PC-9 (cell line): ENCODE measurements at regions not wholly inside any gene's neighbourhood (a gene's known extent, or its start where the extent isn't known, plus 50 kb on each side); places are given as distances from the start of the nearest gene placed in this dataset.

Experiments
- BruUV-seq: library from RNA; stranded (reverse); fragments of 400-500 nt; replicated peaks from 2 replicates; lab custom pipeline; 2021; lab: Mats Ljungman, UMichigan
- CTCF ChIA-PET: fragments of 300-600 bp; sonication (Branson Sonifier 250); formaldehyde crosslinking; loops from one replicate; lab custom pipeline; 2022; ENCODE audit warnings: antibody characterized with exemption; lab: Charles Lee
- POLR2A ChIA-PET: fragments of 300-600 bp; sonication (Branson Sonifier 250); formaldehyde crosslinking; loops from one replicate; lab custom pipeline; 2022; ENCODE audit warnings: antibody characterized with exemption; ENCODE audit not compliant: unreplicated experiment; lab: Charles Lee
- DNase-seq, 2 experiments: peaks; one replicate each; pipeline versions ENCODE4 v3.0.0 to v3.0.0-alpha.2; 2015 to 2022; ENCODE audit warnings: mixed read lengths in 1 of 2
- H2AFZ ChIP-seq: fragments of 200-600 bp; sonication (generic); 2 replicates; pipeline ENCODE4 v1.8.1; 2017; ENCODE audit warnings: antibody characterized with exemption
- H3F3A ChIP-seq: fragments of 200-600 bp; sonication (generic); 2 replicates; pipeline ENCODE4 v1.8.1; 2017; ENCODE audit warnings: antibody characterized with exemption, mild to moderate bottlenecking, low read depth; ENCODE audit not compliant: insufficient read depth
- H3K27ac ChIP-seq: fragments of 200-600 bp; sonication (generic); 2 replicates; pipeline ENCODE4 v1.6.1; 2016; ENCODE audit warnings: mixed run types
- H3K27me3 ChIP-seq: fragments of 200-600 bp; sonication (generic); 2 replicates; pipeline ENCODE4 v1.6.1; 2016; ENCODE audit warnings: low read depth, mixed run types; ENCODE audit not compliant: insufficient read depth
- H3K36me3 ChIP-seq: fragments of 200-600 bp; sonication (generic); 2 replicates; pipeline ENCODE4 v1.6.1; 2016; ENCODE audit warnings: low read depth, mixed run types
- H3K4me1 ChIP-seq: fragments of 200-600 bp; sonication (generic); replicated peaks from 2 replicates; pipeline ENCODE4 v1.6.1; 2016; ENCODE audit warnings: mixed run types; ENCODE audit not compliant: insufficient read depth
- H3K4me2 ChIP-seq: fragments of 200-600 bp; sonication (generic); 2 replicates; pipeline ENCODE4 v1.6.1; 2017; ENCODE audit warnings: mixed run types
- H3K4me3 ChIP-seq: fragments of 200-600 bp; sonication (generic); 2 replicates; pipeline ENCODE4 v1.6.1; 2016; ENCODE audit warnings: mixed run types
- H3K79me2 ChIP-seq: fragments of 200-600 bp; sonication (generic); 2 replicates; pipeline ENCODE4 v1.6.1; 2017; ENCODE audit warnings: low read depth, mixed run types
- H3K9me2 ChIP-seq: fragments of 200-600 bp; sonication (generic); 2 replicates; pipeline ENCODE4 v1.8.1; 2017; ENCODE audit warnings: mild to moderate bottlenecking; ENCODE audit not compliant: insufficient read depth
- H3K9me3 ChIP-seq: fragments of 200-600 bp; sonication (generic); 2 replicates; pipeline ENCODE4 v1.8.1; 2016; ENCODE audit warnings: low read depth; ENCODE audit not compliant: insufficient read depth
- H4K20me1 ChIP-seq: fragments of 200-600 bp; sonication (generic); 2 replicates; pipeline ENCODE4 v1.8.1; 2017; ENCODE audit not compliant: insufficient read depth
- CTCF ChIP-seq: fragments of 200-600 bp; sonication (generic); conservative IDR thresholded peaks from 2 replicates; pipeline ENCODE4 v1.6.1; 2017; ENCODE audit warnings: mixed run types, antibody characterized with exemption, mild to moderate bottlenecking, moderate library complexity
- EZH2 ChIP-seq: fragments of 200-600 bp; sonication (generic); IDR thresholded peaks from 2 replicates; pipeline ENCODE4 v1.8.0; 2017; ENCODE audit warnings: antibody characterized with exemption, low read depth
- intact Hi-C: fragments of 100-400 bp; cut with micrococcal nuclease; formaldehyde crosslinking; loops from one replicate; pipeline ENCODE4 v1.10.0; 2022; ENCODE audit not compliant: unreplicated experiment

- no peaks in the 10 kb centered on the region for H3F3A ChIP-seq
- H3K27ac ChIP-seq = no peak overlapping the region
- H2AFZ ChIP-seq = no peak overlapping the region
- H3K4me3 ChIP-seq = no peak overlapping the region
- no peak for DNase-seq
- no peak for TF ChIP-seq CTCF
- no peak for TF ChIP-seq EZH2
- H3K9me2 ChIP-seq = no peaks in the 10 kb centered on the region
- H4K20me1 ChIP-seq = no peaks in the 10 kb centered on the region
- no peaks in the 10 kb centered on the region for H3K9me3 ChIP-seq
- ChIA-PET POLR2A (no interaction called here), CTCF (no interaction called here)
- H3K79me2 ChIP-seq = no peaks in the 10 kb centered on the region
- no peaks in the 10 kb centered on the region for H3K4me1 ChIP-seq
- no peaks in the 10 kb centered on the region for H3K36me3 ChIP-seq
- no peak overlapping the region for H3K4me2 ChIP-seq
- peaks cover 73% of the 10 kb centered on the region for H3K27me3 ChIP-seq
- intact Hi-C loops = no loop called here
- BruUV-seq = no TSS peak
These were observed 240.7 kb upstream of the C1orf174 start for GRCh38 chr1:4140821-4141220.

GRCh38 chr1:4144349-4144971, 244.4 kb upstream of the C1orf174 start:
- Histone ChIP-seq H3K4me1 (no peaks in the 10 kb centered on the region), H3K4me2 (no peak overlapping the region), H3K79me2 (no peaks in the 10 kb centered on the region), H3K9me3 (no peaks in the 10 kb centered on the region), H3K27me3 (peaks cover 81% of the 10 kb centered on the region), H2AFZ (no peak overlapping the region), H3K36me3 (no peaks in the 10 kb centered on the region), H3F3A (no peaks in the 10 kb centered on the region), H3K27ac (no peak overlapping the region), H3K4me3 (no peak overlapping the region), H4K20me1 (no peaks in the 10 kb centered on the region), H3K9me2 (no peaks in the 10 kb centered on the region)
- POLR2A ChIA-PET = no interaction called here
- no TSS peak for BruUV-seq
- intact Hi-C loops = no loop called here
- CTCF ChIA-PET = no interaction called here
- TF ChIP-seq EZH2 (no peak), CTCF (no peak)
- no peak for DNase-seq

GRCh38 chr1:4146101-4146500, 246.0 kb upstream of the C1orf174 start:
- Histone ChIP-seq H3F3A (no peaks in the 10 kb centered on the region), H3K27me3 (peaks cover 81% of the 10 kb centered on the region)
- POLR2A ChIA-PET = no interaction called here

More at GRCh38 chr1:4146101-4146500, 246.0 kb upstream of the C1orf174 start:
- Histone ChIP-seq H3K4me1 (no peaks in the 10 kb centered on the region), H3K4me2 (no peak overlapping the region), H3K4me3 (no peak overlapping the region), H2AFZ (no peak overlapping the region), H3K79me2 (no peaks in the 10 kb centered on the region), H3K27ac (no peak overlapping the region), H3K36me3 (no peaks in the 10 kb centered on the region), H3K9me2 (no peaks in the 10 kb centered on the region), H3K9me3 (no peaks in the 10 kb centered on the region), H4K20me1 (no peaks in the 10 kb centered on the region)
- DNase-seq = no peak
- intact Hi-C loops = no loop called here
- BruUV-seq = no TSS peak
- TF ChIP-seq EZH2 (no peak), CTCF (no peak)
- CTCF ChIA-PET = no interaction called here
